ENCODE measurements at regions not wholly inside any gene's neighbourhood (a gene's known extent, or its start where the extent isn't known, plus 50 kb on each side); places are given as distances from the start of the nearest gene placed in this dataset.

DNA sequence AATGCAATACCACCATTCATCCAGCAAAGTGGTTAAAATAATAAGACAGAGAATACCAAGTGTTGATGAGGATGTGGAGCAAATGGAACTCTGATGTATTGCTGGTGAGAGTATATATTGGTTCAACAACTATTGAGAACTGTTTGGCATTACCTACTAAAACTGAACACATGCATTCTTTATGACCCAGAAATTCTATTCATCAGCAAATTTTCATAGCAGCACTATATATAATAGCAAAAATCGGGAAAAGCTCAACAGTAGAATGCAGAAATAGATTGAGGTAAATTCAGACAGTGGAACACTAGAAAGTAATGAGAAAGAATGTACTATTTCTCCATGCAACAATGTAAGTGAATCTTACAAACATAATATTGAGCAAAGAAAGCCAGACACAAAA lies 62.2 kb upstream of the FOXP4 start:
- ChIA-PET CTCF (no interaction called here), POLR2A (no interaction called here)
- DNase-seq (ENCODE audit: low read depth, low spot score) (no peak), FAIRE-seq (no peak)
- dilution Hi-C loops (cut with MboI; ENCODE audit: extremely low pct_ligation_motif_present, low sequenced_read_pairs) (no loop called here), intact Hi-C loops (cut with micrococcal nuclease) (no loop called here)
- peaks cover 4 to 14% of the 10 kb centered on the region in 2 experiments for H3K27me3 ChIP-seq (ENCODE audit: control insufficient read depth in 2 of 2, insufficient read depth in 2 of 2, low read length in 2 of 2)
- H3K9ac ChIP-seq (replicated peaks; ENCODE audit: extremely low read depth, insufficient read depth, low read length), result no peak overlapping the region
- no peaks in the 10 kb centered on the region for H3K4me1 ChIP-seq (ENCODE audit: control insufficient read depth, extremely low read depth, insufficient read depth, low read length)
- no peaks in the 10 kb centered on the region for H3K9me1 ChIP-seq (replicated peaks; ENCODE audit: control insufficient read depth, extremely low read depth, insufficient read depth, low read length)
- H3K4me2 ChIP-seq (ENCODE audit: insufficient read depth, low read length), result no peak overlapping the region
- H3K9me3 ChIP-seq (replicated peaks; ENCODE audit: control insufficient read depth, insufficient read depth, low read length), result no peaks in the 10 kb centered on the region
- no peak overlapping the region for H3K4me3 ChIP-seq (replicated peaks in 1 of 3; ENCODE audit: insufficient read depth in 1 of 3, low read depth in 1 of 3, low read length in 3 of 3)
- H4K20me1 ChIP-seq (replicated peaks; ENCODE audit: control insufficient read depth, extremely low read depth, insufficient read depth, low read length), result no peaks in the 10 kb centered on the region
- TF ChIP-seq MAX (IDR thresholded peaks at IDR 0.05; ENCODE audit: insufficient read depth, insufficient read length), result no peak
- no peak for TF ChIP-seq CTCF (IDR thresholded peaks at IDR 0.05; ENCODE audit: extremely low read depth in 1 of 2, insufficient read depth in 1 of 2, low read depth in 1 of 2, low read length in 2 of 2)
- TF ChIP-seq JUN (IDR thresholded peaks at IDR 0.05; ENCODE audit: borderline replicate concordance, insufficient read depth, insufficient read length, low read depth), result no peak
- TF ChIP-seq MYC (IDR thresholded peaks at IDR 0.05; ENCODE audit: low read depth, low read length), result no peak
- TF ChIP-seq POLR2AphosphoS5 (IDR thresholded peaks at IDR 0.05; ENCODE audit: insufficient read depth, low read depth, low read length), result no peak
- no peak for TF ChIP-seq GATA2 (IDR thresholded peaks at IDR 0.05; ENCODE audit: insufficient read depth, insufficient read length, low read depth, low read length)
- TF ChIP-seq FOS (IDR thresholded peaks at IDR 0.05; ENCODE audit: borderline replicate concordance, insufficient read depth, low read length), result no peak
- no peak for TF ChIP-seq POLR2A (IDR thresholded peaks at IDR 0.05; ENCODE audit: low read depth, low read length)
- TF ChIP-seq EZH2 (IDR thresholded peaks at IDR 0.05; ENCODE audit: borderline replicate concordance, low read depth, low read length, severe bottlenecking), result no peak
- H3K36me3 ChIP-seq (ENCODE audit: control insufficient read depth in 2 of 2, extremely low read depth in 1 of 2, insufficient read depth in 2 of 2, low read length in 2 of 2), result no peaks in the 10 kb centered on the region
- no peak overlapping the region for H3K27ac ChIP-seq (ENCODE audit: insufficient read depth, low read depth, low read length)
- H2AFZ ChIP-seq (ENCODE audit: low read depth, low read length), result no peak overlapping the region
- no peaks in the 10 kb centered on the region for H3K79me2 ChIP-seq (ENCODE audit: control insufficient read depth, insufficient read depth, low read length)
- BruUV-seq (replicated peaks), result no TSS peak
